ENCODE measurements at regions not wholly inside any gene's neighbourhood (a gene's known extent, or its start where the extent isn't known, plus 50 kb on each side); places are given as distances from the start of the nearest gene placed in this dataset.

GRCh38 chr11:15575409-15575808, 460.7 kb downstream of the INSC start:
- in situ Hi-C loops (cut with MboI) = no loop called here
- no peak overlapping the region for H2AFZ ChIP-seq (ENCODE audit: low read depth, low read length)
- no peak overlapping the region for H3K4me3 ChIP-seq
- peaks cover 0 to 2% of the 10 kb centered on the region in 2 experiments; a peak in 1 of 5 replicates for H3K27me3 ChIP-seq (ENCODE audit: control insufficient read depth in 2 of 2, insufficient read depth in 2 of 2, low read length in 2 of 2)
- intact Hi-C loops (cut with micrococcal nuclease) = no loop called here
- DNase-seq (ENCODE audit: extremely low read depth in 1 of 4, low spot score in 3 of 4) (no peak), ATAC-seq (no peak), FAIRE-seq (no peak)
- H3K9me1 ChIP-seq (ENCODE audit: control insufficient read depth, insufficient read depth, low read length) = peaks cover 3% of the 10 kb centered on the region
- H3K9ac ChIP-seq (ENCODE audit: insufficient read depth in 1 of 2, low read depth in 2 of 2, low read length in 2 of 2) = no peak overlapping the region
- H3K4me2 ChIP-seq (ENCODE audit: insufficient read depth, low read length) = no peak overlapping the region
- H4K20me1 ChIP-seq (replicated peaks; ENCODE audit: control insufficient read depth, insufficient read depth, low read length) = no peaks in the 10 kb centered on the region
- POLR2A ChIA-PET = no interaction called here
- TF ChIP-seq HMG20A (CRISPR knock-in tag; conservative IDR thresholded peaks at IDR 0.05) (no peak), ZFP36 (IDR thresholded peaks at IDR 0.05; ENCODE audit: low read depth, low read length, partially characterized antibody) (peak; percentile 52), HNRNPL (IDR thresholded peaks at IDR 0.05; ENCODE audit: low read depth, low read length) (no peak), SAP30 (IDR thresholded peaks at IDR 0.05; ENCODE audit: borderline replicate concordance, insufficient read depth, low read depth, low read length, poor library complexity, severe bottlenecking) (no peak), RBM25 (IDR thresholded peaks at IDR 0.05; ENCODE audit: low read depth, low read length, severe bottlenecking) (peak; percentile 72), SNRNP70 (optimal IDR thresholded peaks at IDR 0.05; ENCODE audit: low read depth, low read length) (no peak), MCM5 (IDR thresholded peaks at IDR 0.05; ENCODE audit: low read depth) (no peak), HDAC8 (tag; IDR thresholded peaks at IDR 0.05) (no peak), SIN3A (IDR thresholded peaks at IDR 0.05; ENCODE audit: borderline replicate concordance in 2 of 2, control insufficient read depth in 1 of 2, low read depth in 2 of 2, low read length in 2 of 2) (no peak), BCOR (IDR thresholded peaks at IDR 0.05) (peak; percentile 23; the same call in 1 of the 2 replicates)
- TF ChIP-seq, protein P1, sequence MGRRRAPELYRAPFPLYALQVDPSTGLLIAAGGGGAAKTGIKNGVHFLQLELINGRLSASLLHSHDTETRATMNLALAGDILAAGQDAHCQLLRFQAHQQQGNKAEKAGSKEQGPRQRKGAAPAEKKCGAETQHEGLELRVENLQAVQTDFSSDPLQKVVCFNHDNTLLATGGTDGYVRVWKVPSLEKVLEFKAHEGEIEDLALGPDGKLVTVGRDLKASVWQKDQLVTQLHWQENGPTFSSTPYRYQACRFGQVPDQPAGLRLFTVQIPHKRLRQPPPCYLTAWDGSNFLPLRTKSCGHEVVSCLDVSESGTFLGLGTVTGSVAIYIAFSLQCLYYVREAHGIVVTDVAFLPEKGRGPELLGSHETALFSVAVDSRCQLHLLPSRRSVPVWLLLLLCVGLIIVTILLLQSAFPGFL (CRISPR knock-in tag; IDR thresholded peaks at IDR 0.05) = no peak
- TF ChIP-seq, protein P2, sequence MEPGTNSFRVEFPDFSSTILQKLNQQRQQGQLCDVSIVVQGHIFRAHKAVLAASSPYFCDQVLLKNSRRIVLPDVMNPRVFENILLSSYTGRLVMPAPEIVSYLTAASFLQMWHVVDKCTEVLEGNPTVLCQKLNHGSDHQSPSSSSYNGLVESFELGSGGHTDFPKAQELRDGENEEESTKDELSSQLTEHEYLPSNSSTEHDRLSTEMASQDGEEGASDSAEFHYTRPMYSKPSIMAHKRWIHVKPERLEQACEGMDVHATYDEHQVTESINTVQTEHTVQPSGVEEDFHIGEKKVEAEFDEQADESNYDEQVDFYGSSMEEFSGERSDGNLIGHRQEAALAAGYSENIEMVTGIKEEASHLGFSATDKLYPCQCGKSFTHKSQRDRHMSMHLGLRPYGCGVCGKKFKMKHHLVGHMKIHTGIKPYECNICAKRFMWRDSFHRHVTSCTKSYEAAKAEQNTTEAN (CRISPR knock-in tag; IDR thresholded peaks at IDR 0.05) = no peak
- TF ChIP-seq, protein P3, sequence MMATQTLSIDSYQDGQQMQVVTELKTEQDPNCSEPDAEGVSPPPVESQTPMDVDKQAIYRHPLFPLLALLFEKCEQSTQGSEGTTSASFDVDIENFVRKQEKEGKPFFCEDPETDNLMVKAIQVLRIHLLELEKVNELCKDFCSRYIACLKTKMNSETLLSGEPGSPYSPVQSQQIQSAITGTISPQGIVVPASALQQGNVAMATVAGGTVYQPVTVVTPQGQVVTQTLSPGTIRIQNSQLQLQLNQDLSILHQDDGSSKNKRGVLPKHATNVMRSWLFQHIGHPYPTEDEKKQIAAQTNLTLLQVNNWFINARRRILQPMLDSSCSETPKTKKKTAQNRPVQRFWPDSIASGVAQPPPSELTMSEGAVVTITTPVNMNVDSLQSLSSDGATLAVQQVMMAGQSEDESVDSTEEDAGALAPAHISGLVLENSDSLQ (IDR thresholded peaks at IDR 0.05) = no peak
- CTCF ChIA-PET (ENCODE audit: low intra/inter-chr PET ratio) = no interaction called here
- BruUV-seq (replicated peaks) = no TSS peak
- H3K36me3 ChIP-seq (ENCODE audit: control insufficient read depth, insufficient read depth, low read length) = no peaks in the 10 kb centered on the region
- H3K4me1 ChIP-seq (replicated peaks in 1 of 2; ENCODE audit: control insufficient read depth in 2 of 2, insufficient read depth in 2 of 2, low read length in 2 of 2) = peaks cover 7 to 9% of the 10 kb centered on the region in 2 experiments; a peak in 4 of 5 replicates
- H3K27ac ChIP-seq (ENCODE audit: extremely low read depth, low read depth, low read length) = no peak overlapping the region
- no peaks in the 10 kb centered on the region for H3K9me3 ChIP-seq (replicated peaks; ENCODE audit: control insufficient read depth, insufficient read depth, low read depth, low read length)
- 4% methylated on average over 2 of the region's 2 CpGs for WGBS (ENCODE audit: insufficient coverage, low coverage, missing lambda C conversion rate)
- H3K79me2 ChIP-seq (ENCODE audit: control insufficient read depth, insufficient read depth, low read length) = no peaks in the 10 kb centered on the region
